HEK293T (cell line): ENCODE measurements at regions not wholly inside any gene's neighbourhood (a gene's known extent, or its start where the extent isn't known, plus 50 kb on each side); places are given as distances from the start of the nearest gene placed in this dataset.

Source experiments
- ARNT ChIP-seq: fragments of 450-650 bp; IDR thresholded peaks from 2 replicates; pipeline ENCODE4 v1.6.1; 2017; ENCODE audit warnings: mild to moderate bottlenecking
- BHLHE40 ChIP-seq: fragments of 450-650 bp; IDR thresholded peaks from 2 replicates; pipeline ENCODE4 v1.6.1; 2016; ENCODE audit warnings: mild to moderate bottlenecking, moderate library complexity, borderline replicate concordance
- ELF4 ChIP-seq: fragments of 450-650 bp; IDR thresholded peaks from 2 replicates; pipeline ENCODE4 v1.6.1; 2017; ENCODE audit warnings: antibody characterized with exemption
- FOXK2 ChIP-seq: fragments of 450-650 bp; IDR thresholded peaks from 2 replicates; pipeline ENCODE4 v1.6.1; 2016; ENCODE audit warnings: mild to moderate bottlenecking
- FOXM1 ChIP-seq: fragments of 450-650 bp; IDR thresholded peaks from 2 replicates; pipeline ENCODE4 v1.6.1; 2017; ENCODE audit warnings: mild to moderate bottlenecking, borderline replicate concordance
- HDGF ChIP-seq: fragments of 450-650 bp; IDR thresholded peaks from 2 replicates; pipeline ENCODE4 v1.6.1; 2017; ENCODE audit warnings: antibody characterized with exemption, borderline replicate concordance
- L3MBTL2 ChIP-seq: fragments of 450-650 bp; conservative IDR thresholded peaks from 2 replicates; pipeline ENCODE4 v1.6.1; 2016; ENCODE audit warnings: mild to moderate bottlenecking
- LEF1 ChIP-seq: fragments of 450-650 bp; IDR thresholded peaks from 2 replicates; pipeline ENCODE4 v1.6.1; 2017; ENCODE audit warnings: mild to moderate bottlenecking, borderline replicate concordance
- SP1 ChIP-seq: fragments of 450-650 bp; IDR thresholded peaks from 2 replicates; pipeline ENCODE4 v1.6.1; 2017
- SUZ12 ChIP-seq: fragments of 450-650 bp; IDR thresholded peaks from 2 replicates; pipeline ENCODE4 v1.6.1; 2016; ENCODE audit warnings: mild to moderate bottlenecking
- TARDBP ChIP-seq: fragments of 450-650 bp; IDR thresholded peaks from 2 replicates; pipeline ENCODE4 v1.6.1; 2016
- ZNF384 ChIP-seq: fragments of 450-650 bp; IDR thresholded peaks from 2 replicates; pipeline ENCODE4 v1.6.1; 2016
- TF ChIP-seq, protein P1 (sequence below): fragments of 450-650 bp; IDR thresholded peaks from 2 replicates; pipeline ENCODE4 v1.6.1; 2016

DNA sequence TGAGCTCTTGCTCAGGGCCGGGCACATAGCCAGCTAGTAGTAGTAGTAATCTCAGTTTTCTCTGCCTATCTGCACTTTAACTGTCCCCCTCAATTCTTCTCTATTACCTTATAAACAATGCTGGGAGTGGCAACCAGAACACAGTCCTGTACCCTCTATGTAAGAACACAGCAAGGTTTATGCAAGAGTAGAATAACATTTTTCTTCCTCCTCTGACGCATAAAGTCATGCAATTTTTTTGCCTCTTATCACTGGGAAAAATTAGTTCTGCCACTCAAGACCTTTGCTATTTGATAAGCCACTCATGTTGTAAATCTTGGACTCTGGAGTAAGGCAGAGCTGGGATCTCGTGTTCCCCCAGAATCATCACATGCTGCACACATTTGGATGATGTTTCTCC, 200.7 kb upstream of the SOX11 start:
- TF ChIP-seq L3MBTL2 (no peak), SUZ12 (no peak), LEF1 (no peak), ZNF384 (no peak), SP1 (no peak), FOXM1 (no peak), FOXK2 (no peak), TARDBP (no peak), ARNT (no peak), HDGF (no peak), ELF4 (no peak), BHLHE40 (no peak)
- TF ChIP-seq, protein P1, sequence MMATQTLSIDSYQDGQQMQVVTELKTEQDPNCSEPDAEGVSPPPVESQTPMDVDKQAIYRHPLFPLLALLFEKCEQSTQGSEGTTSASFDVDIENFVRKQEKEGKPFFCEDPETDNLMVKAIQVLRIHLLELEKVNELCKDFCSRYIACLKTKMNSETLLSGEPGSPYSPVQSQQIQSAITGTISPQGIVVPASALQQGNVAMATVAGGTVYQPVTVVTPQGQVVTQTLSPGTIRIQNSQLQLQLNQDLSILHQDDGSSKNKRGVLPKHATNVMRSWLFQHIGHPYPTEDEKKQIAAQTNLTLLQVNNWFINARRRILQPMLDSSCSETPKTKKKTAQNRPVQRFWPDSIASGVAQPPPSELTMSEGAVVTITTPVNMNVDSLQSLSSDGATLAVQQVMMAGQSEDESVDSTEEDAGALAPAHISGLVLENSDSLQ = no peak
